CD4-positive, alpha-beta T cell (primary cell): ENCODE measurements at regions not wholly inside any gene's neighbourhood (a gene's known extent, or its start where the extent isn't known, plus 50 kb on each side); places are given as distances from the start of the nearest gene placed in this dataset.

Experiments used
- ATAC-seq: fragments of 200-7000 bp; cut with Tn5 transposase; one replicate; pipeline ENCODE4 v1.10.0; 2022; ENCODE audit warnings: mild to moderate bottlenecking; ENCODE audit not compliant: poor library complexity
- CTCF ChIA-PET: fragments of 350-600 bp; sonication (Branson Sonifier 250); formaldehyde crosslinking; loops from one replicate; lab custom pipeline; 2021; ENCODE audit warnings: antibody characterized with exemption, inconsistent platforms; lab: Charles Lee
- POLR2A ChIA-PET: fragments of 350-600 bp; sonication (Branson Sonifier 250); formaldehyde crosslinking; loops from one replicate; lab custom pipeline; 2021; ENCODE audit warnings: antibody characterized with exemption, inconsistent platforms; lab: Charles Lee
- DNase-seq, 14 experiments: peaks; one replicate each; pipeline ENCODE4 v3.0.0-alpha.2; 2013 to 2020; ENCODE audit warnings: mixed read lengths in 2 of 14
- H3K27ac ChIP-seq, 2 donors: one replicate each; pipeline versions ENCODE4 v1.5.1 to v1.7.0; 2013; ENCODE audit warnings: low read length in 2 of 2, low read depth in 1 of 2, mild to moderate bottlenecking in 1 of 2
- H3K27me3 ChIP-seq, 2 experiments: 1 replicate in 1 of 2; 2 replicates in 1 of 2; pipeline versions ENCODE4 v1.6.1 to v1.7.0; 2013; ENCODE audit warnings: low read length in 2 of 2, control low read depth in 1 of 2, mild to moderate bottlenecking in 1 of 2, moderate library complexity in 1 of 2; ENCODE audit not compliant: insufficient read depth in 2 of 2, control insufficient read depth in 1 of 2
- H3K36me3 ChIP-seq: one replicate; pipeline ENCODE4 v1.6.1; 2013; ENCODE audit warnings: low read length, control low read depth; ENCODE audit not compliant: insufficient read depth
- H3K4me1 ChIP-seq: one replicate; pipeline ENCODE4 v1.6.1; 2013; ENCODE audit warnings: low read length, control low read depth; ENCODE audit not compliant: insufficient read depth
- H3K4me3 ChIP-seq: one replicate; pipeline ENCODE4 v1.5.1; 2013; ENCODE audit warnings: mild to moderate bottlenecking, low read length, moderate library complexity
- H3K9me3 ChIP-seq, 2 experiments: 1 replicate in 1 of 2; 2 replicates in 1 of 2; pipeline versions ENCODE4 v1.6.1 to v1.7.0; 2013; ENCODE audit warnings: low read length in 2 of 2, mild to moderate bottlenecking in 2 of 2, control low read depth in 1 of 2, moderate library complexity in 1 of 2; ENCODE audit not compliant: control insufficient read depth in 1 of 2, insufficient read depth in 1 of 2
- H3K27ac Mint-ChIP-seq: one replicate; pipeline ENCODE4 v1.8.0; 2020; ENCODE audit warnings: mixed read lengths
- H3K27me3 Mint-ChIP-seq: one replicate; pipeline ENCODE4 v1.8.0; 2021; ENCODE audit warnings: mixed read lengths
- H3K36me3 Mint-ChIP-seq: one replicate; pipeline ENCODE4 v1.8.0; 2021; ENCODE audit warnings: low read depth, mixed read lengths
- H3K4me1 Mint-ChIP-seq: one replicate; pipeline ENCODE4 v1.8.0; 2021; ENCODE audit warnings: low read depth, mixed read lengths
- H3K4me3 Mint-ChIP-seq: one replicate; pipeline ENCODE4 v1.8.0; 2020; ENCODE audit warnings: mild to moderate bottlenecking, mixed read lengths
- H3K9me3 Mint-ChIP-seq: one replicate; pipeline ENCODE4 v1.8.0; 2020; ENCODE audit warnings: mixed read lengths
- CTCF ChIP-seq: fragments of 200-600 bp; IDR thresholded peaks from one replicate; pipeline ENCODE4 v1.8.0; 2022; ENCODE audit warnings: antibody characterized with exemption, mild to moderate bottlenecking
- intact Hi-C, 2 experiments: fragments of 100-400 bp; cut with DNase I in 1 of 2; cut with micrococcal nuclease in 1 of 2; formaldehyde crosslinking; loops; one replicate each; pipeline versions ENCODE4 v1.15.1 to v1.9.0; 2023 to 2025; cut with DNase I, micrococcal nuclease

- Mint-ChIP-seq H3K27me3 (no peaks in the 10 kb centered on the region), H3K9me3 (peaks cover 3% of the 10 kb centered on the region), H3K36me3 (no peaks in the 10 kb centered on the region), H3K4me1 (no peaks in the 10 kb centered on the region), H3K4me3 (no peak overlapping the region), H3K27ac (no peak overlapping the region)
- Histone ChIP-seq H3K9me3 (no peaks in the 10 kb centered on the region), H3K27me3 (no peaks in the 10 kb centered on the region), H3K27ac (no peak overlapping the region), H3K4me1 (no peaks in the 10 kb centered on the region), H3K36me3 (no peaks in the 10 kb centered on the region), H3K4me3 (no peak overlapping the region)
- no peak for TF ChIP-seq CTCF
- ATAC-seq (no peak), DNase-seq (no peak)
- ChIA-PET POLR2A (no interaction called here), CTCF (interaction anchor here (0.7 kb wide), 1 partner anchor 9 kb away, joined by 3 read pairs; no protein-coding TSS in a partner anchor)
- intact Hi-C loops, result no loop called here
Measured at GRCh38 chr18:60755134-60755533, 382.6 kb upstream of the MC4R start.

GRCh38 chr18:60775978-60776377 is 403.4 kb upstream of the MC4R start:
- no peak for ATAC-seq
- Histone ChIP-seq H3K4me1 (no peaks in the 10 kb centered on the region), H3K9me3 (peaks cover 0 to 7% of the 10 kb centered on the region in 2 experiments), H3K27ac (no peak overlapping the region), H3K27me3 (no peaks in the 10 kb centered on the region), H3K4me3 (no peak overlapping the region), H3K36me3 (no peaks in the 10 kb centered on the region)
- Mint-ChIP-seq H3K27ac (no peak overlapping the region), H3K36me3 (no peaks in the 10 kb centered on the region), H3K9me3 (peaks cover 9% of the 10 kb centered on the region), H3K4me3 (no peak overlapping the region), H3K27me3 (no peaks in the 10 kb centered on the region), H3K4me1 (no peaks in the 10 kb centered on the region)
- TF ChIP-seq CTCF, result no peak
- ChIA-PET CTCF (no interaction called here), POLR2A (no interaction called here)
- intact Hi-C loops, result no loop called here
- DNase-seq, result no peak

- ChIA-PET POLR2A (no interaction called here), CTCF (no interaction called here)
- Histone ChIP-seq H3K36me3 (no peaks in the 10 kb centered on the region), H3K4me3 (no peak overlapping the region), H3K27ac (no peak overlapping the region), H3K9me3 (peaks cover 0 to 7% of the 10 kb centered on the region in 2 experiments), H3K27me3 (no peaks in the 10 kb centered on the region), H3K4me1 (no peaks in the 10 kb centered on the region)
- DNase-seq, result no peak
- intact Hi-C loops, result no loop called here
- H3K4me3 Mint-ChIP-seq, result no peak overlapping the region
- H3K36me3 Mint-ChIP-seq, result no peaks in the 10 kb centered on the region
- H3K27ac Mint-ChIP-seq, result no peak overlapping the region
- no peaks in the 10 kb centered on the region for H3K9me3 Mint-ChIP-seq
- H3K4me1 Mint-ChIP-seq, result no peaks in the 10 kb centered on the region
- ATAC-seq, result no peak
- no peak for TF ChIP-seq CTCF
- H3K27me3 Mint-ChIP-seq, result no peaks in the 10 kb centered on the region
Measured at GRCh38 chr18:60784161-60784560, 411.6 kb upstream of the MC4R start.
